H1 (cell line): ENCODE measurements at regions not wholly inside any gene's neighbourhood (a gene's known extent, or its start where the extent isn't known, plus 50 kb on each side); places are given as distances from the start of the nearest gene placed in this dataset.

ENCODE experiments used
- CEBPB ChIP-seq: IDR thresholded peaks from 2 replicates; pipeline ENCODE4 v1.6.1; 2012; ENCODE audit warnings: low read depth, low read length
- SP1 ChIP-seq: IDR thresholded peaks from 2 replicates; pipeline ENCODE4 v1.6.1; 2011; ENCODE audit warnings: low read depth, low read length

DNA sequence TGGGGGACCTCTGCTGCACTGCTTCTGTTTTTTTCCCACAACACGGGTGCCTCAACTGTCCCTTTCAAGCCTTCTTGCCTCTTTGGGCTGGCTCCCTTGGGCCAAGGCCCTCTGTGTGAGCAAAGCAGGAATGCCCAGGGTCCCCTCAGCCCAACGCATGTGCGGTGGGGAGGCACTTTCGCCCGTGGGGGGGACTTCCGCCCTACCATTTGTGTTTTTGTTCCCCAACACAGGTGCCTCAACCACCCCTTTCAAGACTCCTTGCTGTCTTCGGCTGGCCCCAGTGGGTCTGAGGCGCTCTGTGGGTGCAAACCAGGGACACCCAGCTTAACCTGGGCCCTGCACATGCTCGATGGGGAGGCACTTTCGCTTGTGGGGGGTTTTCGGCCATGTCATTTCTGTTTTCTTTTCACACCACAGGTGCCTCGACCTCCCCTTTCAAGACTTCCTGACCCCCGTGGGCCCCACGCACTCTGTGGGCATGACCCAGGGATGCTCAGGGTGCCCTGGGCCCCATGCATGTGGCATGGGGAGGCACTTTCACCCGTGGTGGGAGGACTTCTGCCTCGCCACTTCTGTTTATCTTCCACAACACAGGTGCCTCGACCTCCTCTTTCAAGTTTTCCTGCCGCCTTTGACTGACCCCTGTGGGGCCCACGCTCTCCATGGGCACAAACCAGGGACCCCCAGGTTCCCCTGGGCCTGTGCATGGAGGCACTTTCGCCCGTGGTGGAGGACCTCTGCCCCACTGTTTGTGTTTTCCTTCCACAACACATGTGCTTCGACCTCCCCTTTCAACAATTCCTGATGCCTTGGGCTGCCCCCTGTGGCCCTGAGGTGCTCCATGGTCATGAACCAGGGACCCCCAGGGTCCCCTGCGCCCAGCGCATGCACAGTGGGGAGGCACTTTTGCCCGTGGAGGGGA, 365.7 kb downstream of the ALG10 start (continued):
- TF ChIP-seq CEBPB = no peak
- TF ChIP-seq SP1 = no peak
